HUES48 (cell line): ENCODE measurements at regions not wholly inside any gene's neighbourhood (a gene's known extent, or its start where the extent isn't known, plus 50 kb on each side); places are given as distances from the start of the nearest gene placed in this dataset.

Experiments used
- H3K27ac ChIP-seq: one replicate; pipeline ENCODE4 v1.7.0; 2013; ENCODE audit warnings: low read depth, low read length, inconsistent platforms
- H3K27me3 ChIP-seq: 2 replicates; pipeline ENCODE4 v1.6.1; 2013; ENCODE audit warnings: mild to moderate bottlenecking, low read length; ENCODE audit not compliant: control insufficient read depth, insufficient read depth
- H3K36me3 ChIP-seq: 2 replicates; pipeline ENCODE4 v1.6.1; 2013; ENCODE audit warnings: low read length; ENCODE audit not compliant: control insufficient read depth, insufficient read depth
- H3K4me1 ChIP-seq: 2 replicates; pipeline ENCODE4 v1.6.1; 2013; ENCODE audit warnings: mild to moderate bottlenecking, low read length; ENCODE audit not compliant: control insufficient read depth, insufficient read depth
- H3K4me3 ChIP-seq: 2 replicates; pipeline ENCODE4 v1.5.1; 2013; ENCODE audit warnings: mild to moderate bottlenecking, low read depth, low read length
- H3K9ac ChIP-seq: 2 replicates; pipeline ENCODE4 v1.6.1; 2013; ENCODE audit warnings: mild to moderate bottlenecking, low read depth, low read length, moderate library complexity
- H3K9me3 ChIP-seq: 2 replicates; pipeline ENCODE4 v1.6.1; 2013; ENCODE audit warnings: low read length; ENCODE audit not compliant: control insufficient read depth, insufficient read depth

DNA sequence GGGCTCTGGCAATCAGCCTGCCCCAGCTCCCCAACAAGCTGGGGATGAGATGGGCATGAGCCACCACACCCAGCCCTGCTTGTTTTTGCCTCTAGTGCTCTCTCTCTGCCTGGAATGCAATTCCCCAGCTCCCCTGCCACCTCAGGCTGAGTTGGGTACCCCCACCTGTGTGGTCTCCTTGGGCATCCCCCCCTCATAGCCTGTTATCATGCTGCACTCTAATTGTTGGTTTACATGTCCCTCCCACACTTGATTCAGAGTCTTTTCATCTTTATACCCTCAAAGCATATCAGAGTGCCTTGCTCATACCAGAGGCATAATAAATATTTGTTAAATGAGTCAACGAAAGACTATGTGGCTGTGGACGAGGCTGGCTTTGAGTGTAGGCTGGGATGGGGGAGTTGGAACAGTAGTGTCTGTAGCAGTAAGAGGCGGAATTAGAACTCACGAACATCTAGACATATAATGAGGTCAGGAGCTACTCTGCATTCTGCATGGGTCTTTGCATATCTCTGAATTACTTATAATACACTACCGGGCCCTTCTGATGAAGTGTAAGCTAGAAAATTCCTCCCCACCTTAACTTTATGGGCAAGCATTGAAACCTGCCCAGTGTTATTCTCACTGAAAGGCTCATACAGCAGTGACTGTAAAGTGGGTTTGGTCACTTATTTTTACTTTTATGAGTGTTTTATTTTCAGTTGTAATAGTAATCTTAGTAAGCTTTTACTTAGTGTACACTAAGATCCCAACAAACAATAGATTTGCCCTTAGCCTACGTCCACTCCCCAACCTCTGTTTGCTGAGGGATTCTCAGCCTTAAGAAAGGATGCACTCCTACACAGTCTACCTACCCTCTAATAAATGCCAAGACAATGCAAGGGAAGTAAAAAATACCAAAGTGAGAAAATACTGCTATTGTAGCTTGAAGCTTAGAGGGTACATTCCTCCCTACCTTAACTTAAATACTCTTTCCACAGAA, 58.7 kb downstream of the EDN1 start:
- no peaks in the 10 kb centered on the region; the same call in 1 of the 2 replicates for H3K36me3 ChIP-seq
- H3K4me3 ChIP-seq, result no peak overlapping the region
- no peak overlapping the region for H3K9ac ChIP-seq
- peaks cover 6% of the 10 kb centered on the region for H3K4me1 ChIP-seq
- peaks cover 27% of the 10 kb centered on the region for H3K9me3 ChIP-seq
- peak overlapping the region; percentile 14 for H3K27ac ChIP-seq
- H3K27me3 ChIP-seq, result no peaks in the 10 kb centered on the region

DNA sequence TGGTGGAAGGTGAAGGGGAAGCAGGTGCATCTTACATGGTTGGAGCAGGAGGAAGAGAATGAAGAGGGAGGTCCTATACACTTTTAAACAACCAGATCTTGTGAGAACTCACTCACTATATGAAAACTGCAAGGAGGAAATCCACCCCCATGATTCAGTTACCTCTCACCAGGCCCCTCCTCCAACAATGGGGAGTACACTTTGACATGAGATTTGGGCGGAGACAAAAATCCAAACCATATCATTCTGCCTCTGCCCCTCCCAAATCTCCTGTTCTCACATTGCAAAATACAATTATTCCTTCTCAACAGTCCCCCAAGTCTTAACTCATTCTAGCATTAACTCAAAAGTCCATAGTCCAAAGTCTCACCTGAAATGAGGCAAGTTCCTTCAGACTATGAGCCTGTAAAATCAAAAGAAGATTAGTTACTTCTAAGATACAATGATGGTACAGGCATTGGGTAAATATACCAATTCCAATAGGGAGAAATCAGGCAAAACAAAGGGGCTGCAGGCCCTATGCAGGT, 60.5 kb downstream of the EDN1 start:
- H3K9me3 ChIP-seq, result peaks cover 27% of the 10 kb centered on the region
- no peaks in the 10 kb centered on the region for H3K27me3 ChIP-seq
- H3K9ac ChIP-seq, result no peak overlapping the region
- no peaks in the 10 kb centered on the region; the same call in 1 of the 2 replicates for H3K36me3 ChIP-seq
- peaks cover 21% of the 10 kb centered on the region for H3K4me1 ChIP-seq
- peak overlapping the region; percentile 94 for H3K27ac ChIP-seq
- no peak overlapping the region for H3K4me3 ChIP-seq

- Histone ChIP-seq H3K4me3 (no peak overlapping the region), H3K27me3 (no peaks in the 10 kb centered on the region), H3K4me1 (peaks cover 22% of the 10 kb centered on the region), H3K27ac (peak overlapping the region; percentile 94), H3K9me3 (peaks cover 27% of the 10 kb centered on the region), H3K36me3 (no peaks in the 10 kb centered on the region; the same call in 1 of the 2 replicates), H3K9ac (no peak overlapping the region)
Measured at GRCh38 chr6:12351672-12352071, 61.5 kb downstream of the EDN1 start.

DNA sequence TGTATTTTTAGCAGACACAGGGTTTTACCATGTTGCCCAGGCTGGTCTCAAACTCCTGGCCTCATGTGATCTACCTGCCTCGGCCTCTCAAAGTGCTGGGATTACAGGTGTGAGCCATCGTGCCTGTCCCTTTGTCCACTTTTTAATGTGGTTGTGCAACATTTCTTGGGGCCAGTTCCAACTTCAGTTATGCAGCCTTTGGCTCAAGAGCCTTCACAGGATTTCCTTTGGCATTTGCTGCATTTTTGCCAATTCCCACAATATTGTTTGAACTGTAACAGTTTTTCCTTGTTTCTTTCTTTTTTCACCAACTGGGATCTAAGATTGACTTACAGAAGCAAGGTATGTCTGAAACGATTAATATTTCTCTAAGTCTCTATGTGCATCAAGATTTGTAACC, 63.6 kb downstream of the EDN1 start:
- Histone ChIP-seq H3K4me3 (no peak overlapping the region), H3K27ac (no peak overlapping the region), H3K9me3 (peaks cover 27% of the 10 kb centered on the region), H3K36me3 (no peaks in the 10 kb centered on the region; the same call in 1 of the 2 replicates), H3K4me1 (peaks cover 22% of the 10 kb centered on the region), H3K9ac (no peak overlapping the region), H3K27me3 (no peaks in the 10 kb centered on the region)

GRCh38 chr6:12354499-12354898, 64.3 kb downstream of the EDN1 start:
- H3K27ac ChIP-seq, result peak overlapping the region; percentile 80
- no peaks in the 10 kb centered on the region; the same call in 1 of the 2 replicates for H3K36me3 ChIP-seq
- H3K9me3 ChIP-seq, result peaks cover 27% of the 10 kb centered on the region
- no peak overlapping the region for H3K4me3 ChIP-seq
- no peak overlapping the region for H3K9ac ChIP-seq
- no peaks in the 10 kb centered on the region for H3K27me3 ChIP-seq
- peaks cover 22% of the 10 kb centered on the region for H3K4me1 ChIP-seq

GRCh38 chr6:12355354-12355753, 65.2 kb downstream of the EDN1 start:
- Histone ChIP-seq H3K4me3 (no peak overlapping the region), H3K4me1 (peaks cover 22% of the 10 kb centered on the region), H3K9me3 (peaks cover 22% of the 10 kb centered on the region), H3K36me3 (no peaks in the 10 kb centered on the region; the same call in 1 of the 2 replicates), H3K27ac (peak overlapping the region; percentile 80), H3K9ac (no peak overlapping the region), H3K27me3 (no peaks in the 10 kb centered on the region)

DNA sequence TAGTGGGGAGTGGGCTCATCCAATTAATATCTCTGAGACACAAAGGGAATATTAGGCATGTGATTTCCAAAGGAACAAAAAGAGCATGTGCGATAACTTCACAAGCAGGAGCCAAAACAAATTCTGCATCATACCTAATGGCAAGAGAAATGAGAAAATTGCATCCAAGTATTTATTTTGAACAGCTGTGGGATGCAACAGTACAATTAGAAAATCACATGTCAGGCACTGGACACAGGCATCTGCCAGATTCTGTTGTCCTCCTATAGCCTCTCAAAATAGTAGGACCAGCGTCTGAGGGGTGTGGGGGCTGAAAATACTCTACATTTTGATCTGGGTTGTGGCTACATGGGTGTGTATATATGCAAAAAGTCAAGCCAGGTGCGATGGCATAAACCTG, 66.3 kb downstream of the EDN1 start:
- H3K27me3 ChIP-seq, result no peaks in the 10 kb centered on the region
- no peak overlapping the region for H3K9ac ChIP-seq
- H3K4me1 ChIP-seq, result peaks cover 22% of the 10 kb centered on the region
- no peaks in the 10 kb centered on the region; the same call in 1 of the 2 replicates for H3K36me3 ChIP-seq
- no peak overlapping the region for H3K27ac ChIP-seq
- H3K4me3 ChIP-seq, result no peak overlapping the region
- H3K9me3 ChIP-seq, result peaks cover 12% of the 10 kb centered on the region

GRCh38 chr6:12356983-12357972, 67.1 kb downstream of the EDN1 start:
- Histone ChIP-seq H3K4me1 (peaks cover 19% of the 10 kb centered on the region), H3K36me3 (no peaks in the 10 kb centered on the region; the same call in 1 of the 2 replicates), H3K27me3 (no peaks in the 10 kb centered on the region), H3K9me3 (peaks cover 9% of the 10 kb centered on the region), H3K4me3 (no peak overlapping the region), H3K9ac (no peak overlapping the region), H3K27ac (no peak overlapping the region)

DNA sequence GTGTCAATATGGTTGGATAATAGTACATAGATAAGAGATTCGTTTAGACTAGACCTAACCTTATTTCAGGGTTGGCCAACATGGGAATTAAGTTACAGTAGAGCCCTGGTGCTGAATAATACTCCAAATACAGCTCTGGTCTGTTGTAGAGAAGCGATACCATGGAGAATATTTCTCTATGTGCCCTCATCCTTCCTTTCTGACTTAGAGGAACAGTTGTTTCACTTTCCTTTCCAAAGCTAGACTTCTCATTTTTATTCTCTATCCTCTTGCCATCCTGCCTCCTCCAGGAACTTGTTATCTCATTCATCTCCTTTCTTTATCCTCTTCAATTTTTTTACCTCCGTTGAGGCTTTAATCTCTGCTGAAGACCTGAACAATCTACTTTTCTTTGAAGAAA, 68.9 kb downstream of the EDN1 start:
- Histone ChIP-seq H3K9ac (no peak overlapping the region), H3K4me1 (peaks cover 17% of the 10 kb centered on the region), H3K27me3 (no peaks in the 10 kb centered on the region), H3K27ac (no peak overlapping the region), H3K9me3 (no peaks in the 10 kb centered on the region), H3K36me3 (no peaks in the 10 kb centered on the region), H3K4me3 (no peak overlapping the region)

DNA sequence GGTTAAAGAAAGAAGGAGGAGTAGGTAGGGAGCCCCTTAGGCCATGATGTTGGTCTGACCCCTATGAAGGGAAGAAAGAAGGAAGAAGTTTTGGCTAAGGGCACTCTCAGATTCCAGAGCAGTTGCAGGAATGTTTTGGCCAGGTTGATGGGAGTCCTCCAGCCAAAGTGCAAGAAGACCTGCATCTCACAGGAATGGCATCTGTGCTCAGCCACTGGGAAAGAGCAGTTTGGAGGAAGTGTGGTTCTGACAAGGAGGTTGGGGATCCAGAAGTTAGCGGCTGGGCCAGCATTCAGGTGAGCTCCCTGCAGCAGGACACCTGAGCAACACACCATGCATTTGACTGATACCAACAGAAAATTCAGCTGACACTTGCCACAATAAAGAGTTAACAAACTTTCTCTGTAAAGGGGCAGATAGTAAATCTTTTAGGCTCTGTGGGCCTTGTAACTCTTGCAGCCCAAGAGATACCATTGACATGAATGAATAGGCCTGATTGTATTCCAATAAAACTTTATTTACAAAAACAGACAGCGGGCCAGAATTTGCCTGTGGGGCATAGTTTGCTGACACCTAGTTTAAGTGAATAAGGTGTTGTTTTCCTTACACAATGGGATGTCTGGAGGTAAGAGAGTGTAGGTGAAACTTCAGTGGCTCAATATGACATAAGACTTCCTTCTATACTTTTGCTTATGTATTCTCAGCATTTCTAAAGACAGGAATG, 71.0 kb downstream of the EDN1 start:
- peaks cover 8% of the 10 kb centered on the region for H3K4me1 ChIP-seq
- H3K4me3 ChIP-seq, result no peak overlapping the region
- H3K27ac ChIP-seq, result no peak overlapping the region
- no peak overlapping the region for H3K9ac ChIP-seq
- no peaks in the 10 kb centered on the region for H3K36me3 ChIP-seq
- H3K9me3 ChIP-seq, result no peaks in the 10 kb centered on the region
- no peaks in the 10 kb centered on the region for H3K27me3 ChIP-seq
